NB4 (cell line): ENCODE measurements at regions not wholly inside any gene's neighbourhood (a gene's known extent, or its start where the extent isn't known, plus 50 kb on each side); places are given as distances from the start of the nearest gene placed in this dataset.

ENCODE experiments used
- CTCF ChIP-seq: IDR thresholded peaks from one replicate; pipeline ENCODE4 v1.5.1; 2012; ENCODE audit warnings: low read depth, low read length
- MAX ChIP-seq: IDR thresholded peaks from 2 replicates; pipeline ENCODE4 v1.6.1; 2011; ENCODE audit warnings: low read depth, low read length
- POLR2A ChIP-seq: IDR thresholded peaks from 2 replicates; pipeline ENCODE4 v1.6.1; 2011; ENCODE audit warnings: mild to moderate bottlenecking; ENCODE audit not compliant: insufficient read length; ENCODE audit errors: extremely low read depth

GRCh38 chr9:2257248-2257929 lies 242.2 kb downstream of the SMARCA2 start:
- TF ChIP-seq POLR2A = no peak
- TF ChIP-seq MAX = no peak
- no peak for TF ChIP-seq CTCF
